PC-3 (cell line): ENCODE measurements at regions not wholly inside any gene's neighbourhood (a gene's known extent, or its start where the extent isn't known, plus 50 kb on each side); places are given as distances from the start of the nearest gene placed in this dataset.

Experiments used
- ATAC-seq: fragments of 200-7000 bp; cut with Tn5 transposase; 2 replicates; pipeline ENCODE4 v1.9.1; 2020; ENCODE audit warnings: mild to moderate bottlenecking, moderate library complexity
- BruUV-seq: library from RNA; stranded (reverse); fragments of 400-500 nt; replicated peaks from 2 replicates; lab custom pipeline; 2021; lab: Mats Ljungman, UMichigan
- CTCF ChIA-PET: fragments of 300-600 bp; sonication (Branson Sonifier 250); formaldehyde crosslinking; loops from one replicate; lab custom pipeline; 2022; ENCODE audit warnings: antibody characterized with exemption; lab: Charles Lee
- POLR2A ChIA-PET: fragments of 300-600 bp; sonication (Branson Sonifier 250); formaldehyde crosslinking; loops from one replicate; lab custom pipeline; 2022; ENCODE audit warnings: antibody characterized with exemption; ENCODE audit not compliant: unreplicated experiment; lab: Charles Lee
- DNase-seq: peaks from one replicate; pipeline ENCODE4 v3.0.0-alpha.2; 2015
- H2AFZ ChIP-seq: fragments of 300-600 bp; sonication (generic); 2 replicates; pipeline ENCODE4 v1.6.0; 2016; ENCODE audit warnings: antibody characterized with exemption, low read length
- H3F3A ChIP-seq: fragments of 300-600 bp; sonication (generic); one replicate; pipeline ENCODE4 v1.6.0; 2017; ENCODE audit warnings: antibody characterized with exemption, low read length, control low read depth, mild to moderate bottlenecking; ENCODE audit not compliant: unreplicated experiment
- H3K27ac ChIP-seq: fragments of 300-600 bp; sonication (generic); 2 replicates; pipeline ENCODE4 v1.5.1; 2016; ENCODE audit warnings: mild to moderate bottlenecking, low read length
- H3K27me3 ChIP-seq: fragments of 300-600 bp; sonication (generic); 2 replicates; pipeline ENCODE4 v1.6.1; 2016; ENCODE audit warnings: low read length, mixed read lengths
- H3K36me3 ChIP-seq: fragments of 300-600 bp; sonication (generic); 2 replicates; pipeline ENCODE4 v1.6.1; 2016; ENCODE audit warnings: low read depth, mixed run types, low read length, mixed read lengths
- H3K4me1 ChIP-seq: fragments of 300-600 bp; sonication (generic); 2 replicates; pipeline ENCODE4 v1.5.1; 2016; ENCODE audit warnings: low read length; ENCODE audit not compliant: insufficient read depth
- H3K4me2 ChIP-seq: fragments of 300-600 bp; sonication (generic); 2 replicates; pipeline ENCODE4 v1.6.0; 2016; ENCODE audit warnings: low read length
- H3K4me3 ChIP-seq: fragments of 300-600 bp; sonication (generic); 2 replicates; pipeline ENCODE4 v1.5.1; 2016; ENCODE audit warnings: mild to moderate bottlenecking, low read length, mixed read lengths
- H3K79me2 ChIP-seq: fragments of 300-600 bp; sonication (generic); 2 replicates; pipeline ENCODE4 v1.6.1; 2017; ENCODE audit warnings: low read length, mixed read lengths
- H3K9ac ChIP-seq: fragments of 300-600 bp; sonication (generic); 2 replicates; pipeline ENCODE4 v1.6.0; 2016; ENCODE audit warnings: mild to moderate bottlenecking, low read length
- H3K9me2 ChIP-seq: fragments of 300-600 bp; sonication (generic); replicated peaks from 2 replicates; pipeline ENCODE4 v1.6.1; 2016; ENCODE audit warnings: mixed run types, low read length, mixed read lengths
- H3K9me3 ChIP-seq: fragments of 300-600 bp; sonication (generic); 2 replicates; pipeline ENCODE4 v1.6.1; 2016; ENCODE audit warnings: low read length, mixed read lengths
- H4K20me1 ChIP-seq: fragments of 300-600 bp; sonication (generic); 2 replicates; pipeline ENCODE4 v1.6.1; 2016; ENCODE audit warnings: low read length, mixed read lengths
- CTCF ChIP-seq: fragments of 300-600 bp; sonication (generic); conservative IDR thresholded peaks from 2 replicates; pipeline ENCODE4 v1.5.1; 2017; ENCODE audit warnings: antibody characterized with exemption, low read depth, mild to moderate bottlenecking, low read length
- EZH2 ChIP-seq: fragments of 300-600 bp; sonication (generic); IDR thresholded peaks from one replicate; pipeline ENCODE4 v1.6.1; 2017; ENCODE audit warnings: antibody characterized with exemption, mild to moderate bottlenecking, low read length; ENCODE audit not compliant: unreplicated experiment
- EZH2phosphoT487 ChIP-seq: fragments of 300-600 bp; sonication (generic); IDR thresholded peaks from 2 replicates; pipeline ENCODE4 v1.6.1; 2018; ENCODE audit warnings: mild to moderate bottlenecking, antibody characterized with exemption, low read length, borderline replicate concordance
- intact Hi-C: fragments of 100-400 bp; cut with micrococcal nuclease; formaldehyde crosslinking; loops from 2 replicates; pipeline ENCODE4 v1.9.0; 2023

- peak; percentile 67 for DNase-seq
- ChIA-PET CTCF (no interaction called here), POLR2A (no interaction called here)
- H3K27me3 ChIP-seq: no peaks in the 10 kb centered on the region
- no peaks in the 10 kb centered on the region for H4K20me1 ChIP-seq
- no peak overlapping the region for H2AFZ ChIP-seq
- intact Hi-C loops: loop anchor here (1.0 kb wide), 1 partner anchor 10 kb away; no protein-coding TSS in a partner anchor
- H3K27ac ChIP-seq: no peak overlapping the region
- H3K4me3 ChIP-seq: no peak overlapping the region
- H3K9ac ChIP-seq: no peak overlapping the region
- H3K4me2 ChIP-seq: no peak overlapping the region
- no peaks in the 10 kb centered on the region for H3F3A ChIP-seq
- BruUV-seq: no TSS peak
- H3K9me2 ChIP-seq: no peaks in the 10 kb centered on the region
- no peaks in the 10 kb centered on the region for H3K9me3 ChIP-seq
- H3K36me3 ChIP-seq: no peaks in the 10 kb centered on the region
- peak; percentile 99 for ATAC-seq
- no peak for TF ChIP-seq EZH2
- no peak for TF ChIP-seq EZH2phosphoT487
- no peak for TF ChIP-seq CTCF
- H3K79me2 ChIP-seq: no peaks in the 10 kb centered on the region
- H3K4me1 ChIP-seq: no peaks in the 10 kb centered on the region
These were observed 1538.2 kb downstream of the TECRL start for GRCh38 chr4:62871078-62871477.

GRCh38 chr4:62870451-62870850 lies 1538.8 kb downstream of the TECRL start:
- Histone ChIP-seq H3K27ac (no peak overlapping the region), H3K4me3 (no peak overlapping the region), H4K20me1 (no peaks in the 10 kb centered on the region), H3K79me2 (no peaks in the 10 kb centered on the region), H3K9ac (no peak overlapping the region), H3K9me3 (no peaks in the 10 kb centered on the region), H3K36me3 (no peaks in the 10 kb centered on the region), H3K9me2 (no peaks in the 10 kb centered on the region), H3F3A (no peaks in the 10 kb centered on the region), H3K4me2 (no peak overlapping the region), H3K4me1 (no peaks in the 10 kb centered on the region), H3K27me3 (no peaks in the 10 kb centered on the region), H2AFZ (no peak overlapping the region)
- intact Hi-C loops: no loop called here
- DNase-seq (no peak), ATAC-seq (no peak)
- BruUV-seq: no TSS peak
- no peak for TF ChIP-seq EZH2phosphoT487
- TF ChIP-seq CTCF: no peak
- no peak for TF ChIP-seq EZH2
- POLR2A ChIA-PET: no interaction called here
- CTCF ChIA-PET: no interaction called here

- Histone ChIP-seq H3K79me2 (no peaks in the 10 kb centered on the region), H3K4me2 (no peak overlapping the region), H3F3A (no peaks in the 10 kb centered on the region), H3K27ac (no peak overlapping the region), H3K9me3 (no peaks in the 10 kb centered on the region), H3K9ac (no peak overlapping the region), H4K20me1 (no peaks in the 10 kb centered on the region), H3K4me3 (no peak overlapping the region), H2AFZ (no peak overlapping the region), H3K9me2 (no peaks in the 10 kb centered on the region), H3K27me3 (no peaks in the 10 kb centered on the region), H3K36me3 (no peaks in the 10 kb centered on the region), H3K4me1 (no peaks in the 10 kb centered on the region)
- no TSS peak for BruUV-seq
- ATAC-seq: no peak
- TF ChIP-seq EZH2 (no peak), CTCF (no peak)
- CTCF ChIA-PET: no interaction called here
- POLR2A ChIA-PET: no interaction called here
- intact Hi-C loops: no loop called here
- no peak for DNase-seq
These were observed 1544.0 kb downstream of the TECRL start for GRCh38 chr4:62865261-62865660.
